ENCODE measurements at regions not wholly inside any gene's neighbourhood (a gene's known extent, or its start where the extent isn't known, plus 50 kb on each side); places are given as distances from the start of the nearest gene placed in this dataset.

DNA sequence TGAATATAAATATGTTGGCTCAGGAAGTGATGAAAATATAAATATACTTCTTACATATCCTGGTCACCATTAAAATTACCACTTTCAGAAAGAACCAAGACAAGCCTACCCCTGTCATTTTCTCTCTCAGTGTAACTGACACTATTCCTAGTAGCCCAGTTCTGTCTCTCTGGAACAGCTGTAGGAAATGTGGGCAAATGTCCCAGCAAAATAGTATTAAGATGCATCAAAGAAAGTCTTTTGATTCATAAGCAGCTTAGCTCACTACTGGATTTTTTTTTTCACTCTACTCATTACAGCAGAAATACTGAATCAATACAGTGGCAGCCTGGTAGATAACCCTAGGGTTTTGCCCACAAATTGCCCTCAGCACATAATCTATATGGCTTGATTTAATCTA lies 290.9 kb downstream of the DNAJB9 start:
- no peak overlapping the region for H3K9ac ChIP-seq (ENCODE audit: insufficient read depth in 1 of 2, low read length in 2 of 2)
- no peaks in the 10 kb centered on the region for H3K36me3 ChIP-seq (ENCODE audit: control insufficient read depth in 4 of 4, insufficient read depth in 4 of 4, low read length in 4 of 4)
- H3K4me1 ChIP-seq (ENCODE audit: control insufficient read depth in 5 of 5, insufficient read depth in 5 of 5, low read length in 5 of 5): no peaks in the 10 kb centered on the region
- ATAC-seq (ENCODE audit: insufficient read depth, low FRiP score): no peak
- no peak overlapping the region for H3K27ac ChIP-seq (ENCODE audit: low read depth in 1 of 2, low read length in 1 of 2)
- H3K9me3 ChIP-seq (ENCODE audit: control insufficient read depth in 4 of 4, insufficient read depth in 3 of 4, low read length in 3 of 4): peaks cover 0 to 7% (median 4%) of the 10 kb centered on the region in 4 donors
- TF ChIP-seq, protein P1, sequence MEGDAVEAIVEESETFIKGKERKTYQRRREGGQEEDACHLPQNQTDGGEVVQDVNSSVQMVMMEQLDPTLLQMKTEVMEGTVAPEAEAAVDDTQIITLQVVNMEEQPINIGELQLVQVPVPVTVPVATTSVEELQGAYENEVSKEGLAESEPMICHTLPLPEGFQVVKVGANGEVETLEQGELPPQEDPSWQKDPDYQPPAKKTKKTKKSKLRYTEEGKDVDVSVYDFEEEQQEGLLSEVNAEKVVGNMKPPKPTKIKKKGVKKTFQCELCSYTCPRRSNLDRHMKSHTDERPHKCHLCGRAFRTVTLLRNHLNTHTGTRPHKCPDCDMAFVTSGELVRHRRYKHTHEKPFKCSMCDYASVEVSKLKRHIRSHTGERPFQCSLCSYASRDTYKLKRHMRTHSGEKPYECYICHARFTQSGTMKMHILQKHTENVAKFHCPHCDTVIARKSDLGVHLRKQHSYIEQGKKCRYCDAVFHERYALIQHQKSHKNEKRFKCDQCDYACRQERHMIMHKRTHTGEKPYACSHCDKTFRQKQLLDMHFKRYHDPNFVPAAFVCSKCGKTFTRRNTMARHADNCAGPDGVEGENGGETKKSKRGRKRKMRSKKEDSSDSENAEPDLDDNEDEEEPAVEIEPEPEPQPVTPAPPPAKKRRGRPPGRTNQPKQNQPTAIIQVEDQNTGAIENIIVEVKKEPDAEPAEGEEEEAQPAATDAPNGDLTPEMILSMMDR (IDR thresholded peaks at IDR 0.05; ENCODE audit: control extremely low read depth, extremely low read depth): no peak
- DNase-seq: peak in 1 of 3 donors; percentile 33
- no peaks in the 10 kb centered on the region for H3K27me3 ChIP-seq (ENCODE audit: control insufficient read depth in 3 of 3, insufficient read depth in 3 of 3, low read length in 2 of 3)
- no peak overlapping the region for H3K4me3 ChIP-seq

DNA sequence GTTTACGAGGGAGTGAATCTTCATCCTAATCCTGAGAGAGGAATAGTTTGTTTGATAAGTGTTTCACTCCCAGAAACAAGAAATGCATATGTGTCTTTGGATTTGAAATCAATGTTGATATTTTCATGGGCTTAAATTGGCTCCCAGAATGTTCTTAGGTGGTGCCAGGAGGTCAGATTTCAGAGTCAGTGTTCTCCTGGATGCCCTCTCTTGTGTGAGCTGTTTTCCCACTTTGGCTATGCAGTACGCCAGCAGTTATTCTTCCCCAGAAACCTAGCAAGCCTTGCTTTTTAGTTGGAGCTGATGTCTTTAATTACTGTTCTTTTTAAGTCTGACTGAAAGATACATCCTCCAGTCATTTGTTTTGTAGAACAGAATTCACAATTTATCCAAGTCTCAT lies 291.4 kb downstream of the DNAJB9 start:
- no peak for ATAC-seq (ENCODE audit: insufficient read depth, low FRiP score)
- no peaks in the 10 kb centered on the region for H3K27me3 ChIP-seq (ENCODE audit: control insufficient read depth in 3 of 3, insufficient read depth in 3 of 3, low read length in 2 of 3)
- H3K27ac ChIP-seq (ENCODE audit: low read depth in 1 of 2, low read length in 1 of 2): no peak overlapping the region
- no peaks in the 10 kb centered on the region for H3K4me1 ChIP-seq (ENCODE audit: control insufficient read depth in 5 of 5, insufficient read depth in 5 of 5, low read length in 5 of 5)
- TF ChIP-seq, protein P1 (IDR thresholded peaks at IDR 0.05; ENCODE audit: control extremely low read depth, extremely low read depth): no peak
- H3K9me3 ChIP-seq (ENCODE audit: control insufficient read depth in 4 of 4, insufficient read depth in 3 of 4, low read length in 3 of 4): peaks cover 0 to 7% (median 4%) of the 10 kb centered on the region in 4 donors
- no peak overlapping the region for H3K9ac ChIP-seq (ENCODE audit: insufficient read depth in 1 of 2, low read length in 2 of 2)
- H3K4me3 ChIP-seq: no peak overlapping the region
- whole genome bisulfite sequencing, 2 donors: 79 to 83% methylated on average over 1 to 2 of the region's 2 CpGs
- DNase-seq: no peak
- H3K36me3 ChIP-seq (ENCODE audit: control insufficient read depth in 4 of 4, insufficient read depth in 4 of 4, low read length in 4 of 4): no peaks in the 10 kb centered on the region

DNA sequence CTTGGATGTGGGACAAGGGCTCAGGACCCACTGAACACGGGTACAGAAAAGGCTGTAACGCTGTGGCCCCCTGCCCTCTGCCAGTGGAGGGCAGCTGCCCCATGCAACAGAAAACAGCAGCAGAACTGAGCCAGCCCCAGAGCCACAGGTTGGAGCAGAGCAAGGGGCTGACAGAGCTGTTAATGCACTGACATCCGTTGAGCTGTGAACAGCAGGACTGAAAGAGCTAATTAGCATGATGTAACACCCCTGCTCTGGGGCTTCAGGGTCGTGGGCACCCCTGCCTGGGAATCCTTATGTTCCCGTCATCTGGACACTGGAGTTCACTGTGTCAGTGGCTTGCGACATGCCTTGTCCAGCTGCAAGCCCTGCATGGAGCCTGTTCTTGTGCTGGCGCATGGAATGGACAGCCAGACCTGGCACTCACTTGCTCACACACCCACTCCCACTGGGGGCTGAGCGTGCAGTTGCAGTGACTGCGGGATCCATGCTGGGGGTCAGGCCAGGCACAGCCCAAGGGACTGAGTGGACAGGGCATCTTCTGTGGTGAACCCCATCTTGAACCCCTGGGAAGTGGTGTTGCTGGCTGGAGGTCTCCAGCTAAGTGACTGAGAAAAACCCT lies 293.7 kb downstream of the DNAJB9 start:
- DNase-seq: no peak
- Histone ChIP-seq H3K9me3 (ENCODE audit: control insufficient read depth in 4 of 4, insufficient read depth in 3 of 4, low read length in 3 of 4) (peaks cover 0 to 7% (median 4%) of the 10 kb centered on the region in 4 donors), H3K36me3 (ENCODE audit: control insufficient read depth in 4 of 4, insufficient read depth in 4 of 4, low read length in 4 of 4) (no peaks in the 10 kb centered on the region), H3K4me1 (ENCODE audit: control insufficient read depth in 5 of 5, insufficient read depth in 5 of 5, low read length in 5 of 5) (no peaks in the 10 kb centered on the region), H3K4me3 (no peak overlapping the region), H3K27ac (ENCODE audit: low read depth in 1 of 2, low read length in 1 of 2) (no peak overlapping the region), H3K27me3 (ENCODE audit: control insufficient read depth in 3 of 3, insufficient read depth in 3 of 3, low read length in 2 of 3) (no peaks in the 10 kb centered on the region), H3K9ac (ENCODE audit: insufficient read depth in 1 of 2, low read length in 2 of 2) (no peak overlapping the region)
- TF ChIP-seq, protein P1 (IDR thresholded peaks at IDR 0.05; ENCODE audit: control extremely low read depth, extremely low read depth): no peak
- WGBS, 2 donors: 88 to 89% methylated on average over 9 of the region's 9 CpGs
- ATAC-seq (ENCODE audit: insufficient read depth, low FRiP score): no peak

DNA sequence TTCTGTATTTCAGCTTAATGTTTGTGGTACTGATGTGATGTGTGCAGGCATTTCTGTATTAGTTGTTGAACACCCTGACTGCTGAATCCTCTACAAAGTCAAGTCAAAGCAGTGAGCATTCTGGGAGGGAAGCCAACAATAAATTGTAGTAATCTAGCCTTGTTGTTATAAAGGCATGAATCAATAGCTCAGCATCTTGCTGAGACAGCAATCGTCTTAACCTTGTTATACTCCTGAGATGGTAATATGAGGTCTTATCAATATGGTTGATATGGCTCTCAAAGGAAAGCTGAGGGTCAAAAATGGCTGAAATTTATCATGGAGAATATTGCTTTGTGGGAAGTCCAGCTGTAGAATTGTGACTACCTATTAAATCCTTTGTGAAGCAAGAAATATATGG lies 299.4 kb downstream of the DNAJB9 start:
- TF ChIP-seq, protein P1 (IDR thresholded peaks at IDR 0.05; ENCODE audit: control extremely low read depth, extremely low read depth): no peak
- no peak for DNase-seq

More for the DNA sequence above, 299.4 kb downstream of the DNAJB9 start:
- Histone ChIP-seq H3K9ac (ENCODE audit: insufficient read depth in 1 of 2, low read length in 2 of 2) (no peak overlapping the region), H3K4me1 (ENCODE audit: control insufficient read depth in 5 of 5, insufficient read depth in 5 of 5, low read length in 5 of 5) (no peaks in the 10 kb centered on the region), H3K9me3 (ENCODE audit: control insufficient read depth in 4 of 4, insufficient read depth in 3 of 4, low read length in 3 of 4) (peaks cover 0 to 11% (median 4%) of the 10 kb centered on the region in 4 donors), H3K4me3 (no peak overlapping the region), H3K27me3 (ENCODE audit: control insufficient read depth in 3 of 3, insufficient read depth in 3 of 3, low read length in 2 of 3) (no peaks in the 10 kb centered on the region), H3K27ac (ENCODE audit: low read depth in 1 of 2, low read length in 1 of 2) (no peak overlapping the region), H3K36me3 (ENCODE audit: control insufficient read depth in 4 of 4, insufficient read depth in 4 of 4, low read length in 4 of 4) (no peaks in the 10 kb centered on the region)
- WGBS, 2 donors: 61 to 69% methylated on average over 1 of the region's 1 CpG
- no peak for ATAC-seq (ENCODE audit: insufficient read depth, low FRiP score)
